ENCODE measurements at regions not wholly inside any gene's neighbourhood (a gene's known extent, or its start where the extent isn't known, plus 50 kb on each side); places are given as distances from the start of the nearest gene placed in this dataset.

GRCh38 chr2:217471319-217471718 is 531.5 kb downstream of the TNS1 start:
- DNase-seq: peak; percentile 60
- no peak for TF ChIP-seq CTCF (IDR thresholded peaks at IDR 0.05)
- Mint-ChIP-seq H3K27ac (peak overlapping the region; percentile 31; the same call in 1 of the 2 replicates), H3K4me1 (ENCODE audit: low read depth) (peaks cover 37% of the 10 kb centered on the region), H3K27me3 (ENCODE audit: insufficient read depth) (peaks cover 2% of the 10 kb centered on the region), H3K9me3 (no peaks in the 10 kb centered on the region), H3K4me3 (no peak overlapping the region), H3K36me3 (ENCODE audit: low read depth) (no peaks in the 10 kb centered on the region)

- no peak for TF ChIP-seq CTCF (IDR thresholded peaks at IDR 0.05)
- Mint-ChIP-seq H3K9me3 (no peaks in the 10 kb centered on the region), H3K4me3 (no peak overlapping the region), H3K27me3 (ENCODE audit: insufficient read depth) (peaks cover 2% of the 10 kb centered on the region), H3K27ac (no peak overlapping the region), H3K36me3 (ENCODE audit: low read depth) (no peaks in the 10 kb centered on the region), H3K4me1 (ENCODE audit: low read depth) (peaks cover 52% of the 10 kb centered on the region)
- DNase-seq: no peak
Measured at GRCh38 chr2:217469203-217469810, 533.5 kb downstream of the TNS1 start.

GRCh38 chr2:217468042-217468830 is 534.6 kb downstream of the TNS1 start:
- no peak for TF ChIP-seq CTCF (IDR thresholded peaks at IDR 0.05)
- no peaks in the 10 kb centered on the region for H3K36me3 Mint-ChIP-seq (ENCODE audit: low read depth)
- no peak overlapping the region for H3K27ac Mint-ChIP-seq
- H3K27me3 Mint-ChIP-seq (ENCODE audit: insufficient read depth): peaks cover 2% of the 10 kb centered on the region
- H3K9me3 Mint-ChIP-seq: no peaks in the 10 kb centered on the region
- H3K4me3 Mint-ChIP-seq: no peak overlapping the region
- DNase-seq: no peak
- H3K4me1 Mint-ChIP-seq (ENCODE audit: low read depth): peaks cover 52% of the 10 kb centered on the region

- no peak for DNase-seq
- no peak for TF ChIP-seq CTCF (IDR thresholded peaks at IDR 0.05)
Measured at GRCh38 chr2:217467331-217467730, 535.5 kb downstream of the TNS1 start.

GRCh38 chr2:217466805-217467204 is 536.0 kb downstream of the TNS1 start:
- DNase-seq: no peak
- TF ChIP-seq CTCF (IDR thresholded peaks at IDR 0.05): no peak
- peaks cover 47% of the 10 kb centered on the region for H3K4me1 Mint-ChIP-seq (ENCODE audit: low read depth)
- no peaks in the 10 kb centered on the region for H3K9me3 Mint-ChIP-seq
- no peak overlapping the region for H3K4me3 Mint-ChIP-seq
- no peak overlapping the region for H3K27ac Mint-ChIP-seq
- no peaks in the 10 kb centered on the region for H3K36me3 Mint-ChIP-seq (ENCODE audit: low read depth)
- no peaks in the 10 kb centered on the region; the same call in 1 of the 2 replicates for H3K27me3 Mint-ChIP-seq (ENCODE audit: insufficient read depth)

More at GRCh38 chr2:217467331-217467730, 535.5 kb downstream of the TNS1 start:
- H3K27me3 Mint-ChIP-seq (ENCODE audit: insufficient read depth): peaks cover 2% of the 10 kb centered on the region
- H3K27ac Mint-ChIP-seq: no peak overlapping the region
- H3K4me3 Mint-ChIP-seq: no peak overlapping the region
- no peaks in the 10 kb centered on the region for H3K36me3 Mint-ChIP-seq (ENCODE audit: low read depth)
- no peaks in the 10 kb centered on the region for H3K9me3 Mint-ChIP-seq
- H3K4me1 Mint-ChIP-seq (ENCODE audit: low read depth): peaks cover 52% of the 10 kb centered on the region

Data from HFFc6 (cell line).